ENCODE measurements at regions not wholly inside any gene's neighbourhood (a gene's known extent, or its start where the extent isn't known, plus 50 kb on each side); places are given as distances from the start of the nearest gene placed in this dataset.
"Not testable (repeated sequence)": the region's sequence is repeated elsewhere in the genome, so short reads cannot be mapped to it uniquely, and the experiment has no call there.

- Mint-ChIP-seq H3K9me3 (ENCODE audit: unreplicated experiment) (no peaks in the 10 kb centered on the region), H3K4me1 (ENCODE audit: low read depth, unreplicated experiment) (no peaks in the 10 kb centered on the region), H3K4me3 (ENCODE audit: unreplicated experiment) (no peak overlapping the region), H3K27me3 (ENCODE audit: unreplicated experiment) (no peaks in the 10 kb centered on the region), H3K36me3 (ENCODE audit: unreplicated experiment) (no peaks in the 10 kb centered on the region), H3K27ac (ENCODE audit: unreplicated experiment) (no peak overlapping the region)
- no peak for TF ChIP-seq CTCF (IDR thresholded peaks at IDR 0.05; ENCODE audit: partially characterized antibody, unreplicated experiment)
- DNase-seq: no peak
Observed at GRCh38 chr9:7739595-7739994, 60.0 kb downstream of the DMAC1 start.

- TF ChIP-seq CTCF (IDR thresholded peaks at IDR 0.05; ENCODE audit: partially characterized antibody, unreplicated experiment): no peak
- H3K4me3 Mint-ChIP-seq (ENCODE audit: unreplicated experiment): no peak overlapping the region
- H3K27me3 Mint-ChIP-seq (ENCODE audit: unreplicated experiment): no peaks in the 10 kb centered on the region
- no peaks in the 10 kb centered on the region for H3K36me3 Mint-ChIP-seq (ENCODE audit: unreplicated experiment)
- no peak for DNase-seq
- no peak overlapping the region for H3K27ac Mint-ChIP-seq (ENCODE audit: unreplicated experiment)
- H3K9me3 Mint-ChIP-seq (ENCODE audit: unreplicated experiment): no peaks in the 10 kb centered on the region
- no peaks in the 10 kb centered on the region for H3K4me1 Mint-ChIP-seq (ENCODE audit: low read depth, unreplicated experiment)
Observed at GRCh38 chr9:7735311-7735710, 64.3 kb downstream of the DMAC1 start.

- no peaks in the 10 kb centered on the region for H3K9me3 Mint-ChIP-seq (ENCODE audit: unreplicated experiment)
- H3K4me3 Mint-ChIP-seq (ENCODE audit: unreplicated experiment): no peak overlapping the region
- H3K36me3 Mint-ChIP-seq (ENCODE audit: unreplicated experiment): no peaks in the 10 kb centered on the region
- TF ChIP-seq CTCF (IDR thresholded peaks at IDR 0.05; ENCODE audit: partially characterized antibody, unreplicated experiment): no peak
- no peaks in the 10 kb centered on the region for H3K4me1 Mint-ChIP-seq (ENCODE audit: low read depth, unreplicated experiment)
- no peaks in the 10 kb centered on the region for H3K27me3 Mint-ChIP-seq (ENCODE audit: unreplicated experiment)
- DNase-seq: no peak
- no peak overlapping the region for H3K27ac Mint-ChIP-seq (ENCODE audit: unreplicated experiment)
Observed at GRCh38 chr9:7730164-7730445, 69.5 kb downstream of the DMAC1 start.

GRCh38 chr9:7729371-7730163 lies 70.0 kb downstream of the DMAC1 start:
- Mint-ChIP-seq H3K4me1 (ENCODE audit: low read depth, unreplicated experiment) (no peaks in the 10 kb centered on the region), H3K36me3 (ENCODE audit: unreplicated experiment) (no peaks in the 10 kb centered on the region), H3K27me3 (ENCODE audit: unreplicated experiment) (peaks cover 2% of the 10 kb centered on the region), H3K4me3 (ENCODE audit: unreplicated experiment) (no peak overlapping the region), H3K27ac (ENCODE audit: unreplicated experiment) (no peak overlapping the region), H3K9me3 (ENCODE audit: unreplicated experiment) (no peaks in the 10 kb centered on the region)
- no peak for DNase-seq
- no peak for TF ChIP-seq CTCF (IDR thresholded peaks at IDR 0.05; ENCODE audit: partially characterized antibody, unreplicated experiment)

- no peak for TF ChIP-seq CTCF (IDR thresholded peaks at IDR 0.05; ENCODE audit: partially characterized antibody, unreplicated experiment)
- Mint-ChIP-seq H3K4me3 (ENCODE audit: unreplicated experiment) (no peak overlapping the region), H3K27me3 (ENCODE audit: unreplicated experiment) (peaks cover 2% of the 10 kb centered on the region), H3K27ac (ENCODE audit: unreplicated experiment) (no peak overlapping the region), H3K36me3 (ENCODE audit: unreplicated experiment) (no peaks in the 10 kb centered on the region), H3K4me1 (ENCODE audit: low read depth, unreplicated experiment) (no peaks in the 10 kb centered on the region), H3K9me3 (ENCODE audit: unreplicated experiment) (peaks cover 3% of the 10 kb centered on the region)
- no peak for DNase-seq
Observed at GRCh38 chr9:7721291-7721690, 78.3 kb downstream of the DMAC1 start.

GRCh38 chr9:7713088-7713487 lies 86.5 kb downstream of the DMAC1 start:
- not testable (repeated sequence) for H3K27ac Mint-ChIP-seq (ENCODE audit: unreplicated experiment); H3K36me3 Mint-ChIP-seq (ENCODE audit: unreplicated experiment); H3K27me3 Mint-ChIP-seq (ENCODE audit: unreplicated experiment); DNase-seq; H3K4me1 Mint-ChIP-seq (ENCODE audit: low read depth, unreplicated experiment); H3K4me3 Mint-ChIP-seq (ENCODE audit: unreplicated experiment); H3K9me3 Mint-ChIP-seq (ENCODE audit: unreplicated experiment)

Data from glutamatergic neuron (in vitro differentiated cells).